Ovary (tissue), 7 donors: ENCODE measurements at regions not wholly inside any gene's neighbourhood (a gene's known extent, or its start where the extent isn't known, plus 50 kb on each side); places are given as distances from the start of the nearest gene placed in this dataset.

Source experiments
- DNase-seq, 5 donors: peaks; one replicate each; pipeline ENCODE4 v3.0.0-alpha.2; 2019 to 2020
- H3K27ac ChIP-seq, 2 donors: fragments of 200-600 bp; one replicate each; pipeline versions ENCODE4 v1.5.1 to v1.8.0; 2019 to 2022
- H3K27me3 ChIP-seq: fragments of 200-600 bp; one replicate; pipeline ENCODE4 v1.8.0; 2022
- H3K36me3 ChIP-seq: fragments of 200-600 bp; sonication (generic); one replicate; pipeline ENCODE4 v1.5.1; 2019
- H3K4me1 ChIP-seq: one replicate; pipeline ENCODE4 v1.8.1; 2013; ENCODE audit warnings: mild to moderate bottlenecking, moderate library complexity; ENCODE audit not compliant: insufficient read depth
- H3K4me3 ChIP-seq: fragments of 200-600 bp; sonication (generic); one replicate; pipeline ENCODE4 v1.5.1; 2017
- H3K9me3 ChIP-seq, 2 donors: fragments of 200-600 bp in 1 of 2; sonication (generic) in 1 of 2; one replicate each; pipeline versions ENCODE4 v1.5.1 to v1.8.1; 2013 to 2019; ENCODE audit warnings: mild to moderate bottlenecking in 1 of 2, moderate library complexity in 1 of 2
- CTCF ChIP-seq, 3 donors: fragments of 450-650 bp in 2 of 3; fragments of 200-600 bp in 1 of 3; IDR thresholded peaks; one replicate each; pipeline versions ENCODE4 v1.5.1 to v1.8.0; 2016 to 2022; ENCODE audit warnings: antibody characterized with exemption in 3 of 3, mild to moderate bottlenecking in 1 of 3
- EP300 ChIP-seq: sonication (generic); formaldehyde crosslinking; IDR thresholded peaks from one replicate; pipeline ENCODE4 v1.6.1; 2017; ENCODE audit warnings: antibody characterized with exemption
- POLR2A ChIP-seq: fragments of 450-650 bp; IDR thresholded peaks from one replicate; pipeline ENCODE4 v1.6.1; 2017; ENCODE audit warnings: antibody characterized with exemption, mild to moderate bottlenecking, moderate library complexity
- WGBS, 3 donors: extraction: QIAGEN DNeasy Blood & Tissue Kit in 1 of 3; methylation state at CpG; one replicate each; pipeline versions ENCODE4 v1.1.5 to v1.1.7; 2013 to 2017; 5-methylcytosine and 5-hydroxymethylcytosine counted together
- intact Hi-C, 4 donors: fragments of 100-400 bp; cut with DNase I; formaldehyde crosslinking; loops; one replicate each; pipeline versions ENCODE4 v1.11.0 to v1.15.1; 2022 to 2023
- donor health status: DM: no; HTN: no; CAD: no; lungs with moderate emphysema.
- donor health status: DM: no; HTN: no; CAD: no.
- donor health status: Bipolar disorder and iron deficiency.
- donor health status: DM: no; HTN: no; CAD: no.
- donor health status: DM: yes; HTN: yes; CAD: no.

- peaks cover 2% of the 10 kb centered on the region for H3K4me1 ChIP-seq
- no peak overlapping the region for H3K4me3 ChIP-seq
- no peaks in the 10 kb centered on the region for H3K36me3 ChIP-seq
- no peak overlapping the region for H3K27ac ChIP-seq
- WGBS, 3 donors = 43 to 52% (median 47%) methylated on average over 8 of the region's 8 CpGs
- no peak for DNase-seq
- H3K9me3 ChIP-seq = no peaks in the 10 kb centered on the region
- H3K27me3 ChIP-seq = no peaks in the 10 kb centered on the region
- TF ChIP-seq EP300 (no peak), POLR2A (no peak), CTCF (IDR thresholded peaks at IDR 0.05) (no peak)
- intact Hi-C loops = no loop called here
Measured at GRCh38 chr17:31692027-31692426, 167.0 kb downstream of the COPRS start.

GRCh38 chr17:31691251-31691905, 167.7 kb downstream of the COPRS start:
- Histone ChIP-seq H3K4me1 (peaks cover 2% of the 10 kb centered on the region), H3K9me3 (no peaks in the 10 kb centered on the region), H3K36me3 (no peaks in the 10 kb centered on the region), H3K27ac (no peak overlapping the region), H3K27me3 (no peaks in the 10 kb centered on the region), H3K4me3 (no peak overlapping the region)
- intact Hi-C loops = no loop called here
- no peak for TF ChIP-seq POLR2A
- TF ChIP-seq CTCF (IDR thresholded peaks at IDR 0.05) = no peak
- no peak for TF ChIP-seq EP300
- 78 to 85% (median 81%) methylated on average over 9 of the region's 9 CpGs for WGBS, 3 donors
- no peak for DNase-seq

GRCh38 chr17:31690151-31690551, 168.9 kb downstream of the COPRS start:
- no peak for TF ChIP-seq POLR2A
- TF ChIP-seq EP300 = no peak
- no peak for TF ChIP-seq CTCF (IDR thresholded peaks at IDR 0.05)
- no peaks in the 10 kb centered on the region for H3K4me1 ChIP-seq
- DNase-seq = no peak
- no peaks in the 10 kb centered on the region for H3K36me3 ChIP-seq
- no peaks in the 10 kb centered on the region for H3K9me3 ChIP-seq
- 92 to 96% (median 92%) methylated on average over 3 of the region's 3 CpGs for WGBS, 3 donors
- H3K27me3 ChIP-seq = no peaks in the 10 kb centered on the region
- H3K4me3 ChIP-seq = no peak overlapping the region
- intact Hi-C loops = no loop called here
- H3K27ac ChIP-seq = no peak overlapping the region

- H3K9me3 ChIP-seq = no peaks in the 10 kb centered on the region
- no peak for DNase-seq
- H3K27me3 ChIP-seq = no peaks in the 10 kb centered on the region
- intact Hi-C loops = no loop called here
- H3K27ac ChIP-seq = no peak overlapping the region
- H3K36me3 ChIP-seq = no peaks in the 10 kb centered on the region
- WGBS, 3 donors = 79 to 81% (median 80%) methylated on average over 1 of the region's 1 CpG
- no peaks in the 10 kb centered on the region for H3K4me1 ChIP-seq
- TF ChIP-seq POLR2A (no peak), CTCF (IDR thresholded peaks at IDR 0.05) (no peak), EP300 (no peak)
- no peak overlapping the region for H3K4me3 ChIP-seq
Measured at GRCh38 chr17:31688701-31689100, 170.3 kb downstream of the COPRS start.
